OCI-LY7 (cell line): ENCODE measurements at regions not wholly inside any gene's neighbourhood (a gene's known extent, or its start where the extent isn't known, plus 50 kb on each side); places are given as distances from the start of the nearest gene placed in this dataset.

Experiments used
- BruUV-seq: library from RNA; stranded (reverse); fragments of 400-500 nt; replicated peaks from 2 replicates; lab custom pipeline; 2021; lab: Mats Ljungman, UMichigan
- CTCF ChIA-PET: fragments of 300-600 bp; sonication (Branson Sonifier 250); formaldehyde crosslinking; loops from one replicate; lab custom pipeline; 2022; ENCODE audit warnings: antibody characterized with exemption; ENCODE audit not compliant: unreplicated experiment; lab: Charles Lee
- POLR2A ChIA-PET: fragments of 300-600 bp; sonication (Branson Sonifier 250); formaldehyde crosslinking; loops from one replicate; lab custom pipeline; 2022; ENCODE audit warnings: antibody characterized with exemption; lab: Charles Lee
- DNase-seq: peaks from one replicate; pipeline ENCODE4 v3.0.0-alpha.2; 2015; ENCODE audit warnings: low spot score
- H2AFZ ChIP-seq: fragments of 200-600 bp; sonication (generic), shearing (Covaris generic); 2 replicates; pipeline ENCODE4 v1.6.1; 2014; ENCODE audit warnings: mild to moderate bottlenecking, antibody characterized with exemption, low read length, moderate library complexity
- H3K27ac ChIP-seq: fragments of 200-600 bp; sonication (generic); 2 replicates; pipeline ENCODE4 v1.5.1; 2014; ENCODE audit warnings: mixed run types, low read depth, mild to moderate bottlenecking, moderate library complexity, low read length, inconsistent platforms; ENCODE audit not compliant: poor library complexity, severe bottlenecking
- H3K36me3 ChIP-seq: fragments of 200-600 bp; sonication (generic); 2 replicates; pipeline ENCODE4 v1.6.1; 2014; ENCODE audit warnings: mild to moderate bottlenecking, antibody characterized with exemption, low read length, moderate library complexity, mixed read lengths; ENCODE audit not compliant: insufficient read depth
- H3K4me1 ChIP-seq: fragments of 200-600 bp; sonication (generic); 2 replicates; pipeline ENCODE4 v1.5.1; 2014; ENCODE audit warnings: mild to moderate bottlenecking, low read length; ENCODE audit not compliant: insufficient read depth, poor library complexity, severe bottlenecking
- H3K4me2 ChIP-seq: fragments of 200-600 bp; sonication (generic); 2 replicates; pipeline ENCODE4 v1.6.1; 2014; ENCODE audit warnings: mild to moderate bottlenecking, low read length
- H3K4me3 ChIP-seq: fragments of 200-600 bp; sonication (generic); 2 replicates; pipeline ENCODE4 v1.5.1; 2014; ENCODE audit warnings: mild to moderate bottlenecking, low read depth, low read length; ENCODE audit not compliant: poor library complexity, severe bottlenecking
- H3K79me2 ChIP-seq: fragments of 200-600 bp; sonication (generic); 2 replicates; pipeline ENCODE4 v1.6.1; 2016; ENCODE audit warnings: low read depth, mild to moderate bottlenecking, low read length, moderate library complexity, mixed read lengths; ENCODE audit not compliant: insufficient read depth
- H3K9me2 ChIP-seq: fragments of 200-600 bp; sonication (generic); 2 replicates; pipeline ENCODE4 v1.6.1; 2016; ENCODE audit warnings: mild to moderate bottlenecking, low read length, mixed read lengths; ENCODE audit not compliant: insufficient read depth
- H3K9me3 ChIP-seq: fragments of 200-600 bp; sonication (generic); 2 replicates; pipeline ENCODE4 v1.6.1; 2014; ENCODE audit warnings: mild to moderate bottlenecking, mixed run types, low read length, mixed read lengths
- H4K20me1 ChIP-seq: fragments of 200-600 bp; sonication (generic); 2 replicates; pipeline ENCODE4 v1.6.1; 2014; ENCODE audit warnings: mild to moderate bottlenecking, antibody characterized with exemption, low read length, moderate library complexity, mixed read lengths; ENCODE audit not compliant: insufficient read depth
- CTCF ChIP-seq: fragments of 200-600 bp; sonication (generic); conservative IDR thresholded peaks from 2 replicates; pipeline ENCODE4 v1.5.1; 2014; ENCODE audit warnings: mild to moderate bottlenecking, antibody characterized with exemption, low read length, moderate library complexity, mixed read lengths
- EZH2phosphoT487 ChIP-seq: fragments of 200-600 bp; sonication (generic); IDR thresholded peaks from 2 replicates; pipeline ENCODE4 v1.6.1; 2018; ENCODE audit warnings: low read depth, borderline replicate concordance, mild to moderate bottlenecking, mixed run types, antibody characterized with exemption, low read length, moderate library complexity, mixed read lengths
- intact Hi-C: fragments of 100-400 bp; cut with micrococcal nuclease; formaldehyde crosslinking; loops from one replicate; pipeline ENCODE4 v1.10.0; 2022; ENCODE audit not compliant: unreplicated experiment

GRCh38 chr6:96301781-96302180 lies 219.8 kb upstream of the UFL1 start:
- H3K9me2 ChIP-seq = no peaks in the 10 kb centered on the region
- no peak overlapping the region for H3K27ac ChIP-seq
- no peaks in the 10 kb centered on the region for H3K9me3 ChIP-seq
- H3K79me2 ChIP-seq = no peaks in the 10 kb centered on the region
- H3K36me3 ChIP-seq = no peaks in the 10 kb centered on the region
- TF ChIP-seq EZH2phosphoT487 (no peak), CTCF (no peak)
- no peak overlapping the region for H3K4me3 ChIP-seq
- H3K4me2 ChIP-seq = no peak overlapping the region
- H4K20me1 ChIP-seq = no peaks in the 10 kb centered on the region
- DNase-seq = no peak
- intact Hi-C loops = no loop called here
- H2AFZ ChIP-seq = no peak overlapping the region
- no peaks in the 10 kb centered on the region for H3K4me1 ChIP-seq
- ChIA-PET POLR2A (interaction anchor here (0.7 kb wide), 1 partner anchor 168 kb away, joined by 5 read pairs; no protein-coding TSS in a partner anchor), CTCF (no interaction called here)
- no TSS peak for BruUV-seq

GRCh38 chr6:96302991-96303390 lies 218.6 kb upstream of the UFL1 start:
- BruUV-seq = no TSS peak
- Histone ChIP-seq H3K36me3 (no peaks in the 10 kb centered on the region), H3K4me3 (no peak overlapping the region), H2AFZ (no peak overlapping the region), H3K4me1 (no peaks in the 10 kb centered on the region), H3K9me2 (no peaks in the 10 kb centered on the region), H3K79me2 (no peaks in the 10 kb centered on the region), H3K4me2 (no peak overlapping the region), H4K20me1 (no peaks in the 10 kb centered on the region), H3K27ac (no peak overlapping the region), H3K9me3 (no peaks in the 10 kb centered on the region)
- no peak for DNase-seq
- ChIA-PET POLR2A (interaction anchor here (0.9 to 1.4 kb wide), 4 partner anchors 13 to 1240 kb away, joined by 3 read pairs; no protein-coding TSS in a partner anchor), CTCF (no interaction called here)
- intact Hi-C loops = no loop called here
- TF ChIP-seq CTCF = no peak
- TF ChIP-seq EZH2phosphoT487 = no peak

- Histone ChIP-seq H3K79me2 (no peaks in the 10 kb centered on the region), H3K4me2 (no peak overlapping the region), H3K9me2 (no peaks in the 10 kb centered on the region), H2AFZ (no peak overlapping the region), H4K20me1 (no peaks in the 10 kb centered on the region), H3K9me3 (no peaks in the 10 kb centered on the region), H3K36me3 (no peaks in the 10 kb centered on the region), H3K27ac (no peak overlapping the region), H3K4me1 (no peaks in the 10 kb centered on the region), H3K4me3 (no peak overlapping the region)
- POLR2A ChIA-PET = interaction anchor here (0.6 to 1.3 kb wide), 2 partner anchors 13 to 271 kb away, joined by 3 read pairs; no protein-coding TSS in a partner anchor
- TF ChIP-seq EZH2phosphoT487 (no peak), CTCF (no peak)
- CTCF ChIA-PET = no interaction called here
- no TSS peak for BruUV-seq
- DNase-seq = no peak
- intact Hi-C loops = no loop called here
Measured at GRCh38 chr6:96304997-96305396, 216.6 kb upstream of the UFL1 start.
